H1 (cell line): ENCODE measurements at regions not wholly inside any gene's neighbourhood (a gene's known extent, or its start where the extent isn't known, plus 50 kb on each side); places are given as distances from the start of the nearest gene placed in this dataset.
"Not testable (repeated sequence)": the region's sequence is repeated elsewhere in the genome, so short reads cannot be mapped to it uniquely, and the experiment has no call there.

Experiments used
- CTCF ChIA-PET: fragments of 300-600 bp; sonication (Branson Sonifier 250); formaldehyde crosslinking; loops from one replicate; lab custom pipeline; 2021; ENCODE audit not compliant: partially characterized antibody; lab: Charles Lee
- POLR2A ChIA-PET: fragments of 300-600 bp; sonication (Branson Sonifier 250); formaldehyde crosslinking; loops from one replicate; lab custom pipeline; 2021; ENCODE audit warnings: inconsistent platforms; ENCODE audit not compliant: partially characterized antibody; lab: Charles Lee
- DNase-seq, 2 experiments: peaks; one replicate each; pipeline versions ENCODE4 v3.0.0 to v3.0.0-alpha.2; 2010 to 2022; ENCODE audit warnings: low spot score in 2 of 2, low read depth in 1 of 2, mixed read lengths in 1 of 2
- FAIRE-seq: peaks from 2 replicates; lab custom pipeline; 2011; peaks lifted over from hg19 to GRCh38; lab: Jason Lieb, UNC
- H2AFZ ChIP-seq: 2 replicates; pipeline ENCODE4 v1.8.1; 2012; ENCODE audit warnings: low read length, inconsistent platforms
- H2AK5ac ChIP-seq: 2 replicates; pipeline ENCODE4 v1.6.1; 2013; ENCODE audit warnings: low read depth, low read length
- H2BK120ac ChIP-seq: replicated peaks from 2 replicates; pipeline ENCODE3; 2013; ENCODE audit warnings: low read depth, low read length, inconsistent platforms
- H2BK12ac ChIP-seq: 2 replicates; pipeline ENCODE4 v1.6.1; 2013; ENCODE audit warnings: low read depth, low read length
- H2BK15ac ChIP-seq: 2 replicates; pipeline ENCODE4 v1.6.1; 2013; ENCODE audit warnings: low read length
- H2BK20ac ChIP-seq: 2 replicates; pipeline ENCODE4 v1.6.1; 2013; ENCODE audit warnings: low read length
- H2BK5ac ChIP-seq: 2 replicates; pipeline ENCODE4 v1.6.1; 2013; ENCODE audit warnings: low read depth, low read length
- H3K14ac ChIP-seq: 2 replicates; pipeline ENCODE4 v1.6.1; 2013; ENCODE audit warnings: inconsistent platforms; ENCODE audit not compliant: insufficient read length
- H3K18ac ChIP-seq: 2 replicates; pipeline ENCODE4 v1.6.1; 2013; ENCODE audit warnings: low read length; ENCODE audit errors: extremely low read depth
- H3K23ac ChIP-seq: 2 replicates; pipeline ENCODE4 v1.6.1; 2013; ENCODE audit warnings: inconsistent platforms; ENCODE audit not compliant: insufficient read length
- H3K23me2 ChIP-seq: 2 replicates; pipeline ENCODE4 v1.6.1; 2013; ENCODE audit warnings: low read depth, low read length
- H3K27ac ChIP-seq: 2 replicates; pipeline ENCODE4 v1.6.1; 2011; ENCODE audit warnings: low read depth, low read length, inconsistent platforms
- H3K27me3 ChIP-seq, 4 experiments: replicated peaks in 1 of 4; 1 replicate in 1 of 4; 2 replicates in 3 of 4; pipeline versions ENCODE4 v1.6.1 to v1.8.1; 2011 to 2013; ENCODE audit warnings: low read length in 3 of 4, mild to moderate bottlenecking in 3 of 4, inconsistent platforms in 2 of 4, mixed read lengths in 2 of 4, moderate library complexity in 1 of 4; ENCODE audit not compliant: control insufficient read depth in 3 of 4, insufficient read depth in 3 of 4; ENCODE audit errors: extremely low read depth in 1 of 4
- H3K36me3 ChIP-seq, 4 experiments: 2 replicates each; pipeline versions ENCODE4 v1.6.1 to v1.8.1; 2011 to 2013; ENCODE audit warnings: mild to moderate bottlenecking in 4 of 4, low read length in 3 of 4, moderate library complexity in 2 of 4, control low read depth in 1 of 4, inconsistent platforms in 1 of 4; ENCODE audit not compliant: insufficient read depth in 4 of 4, control insufficient read depth in 2 of 4
- H3K4ac ChIP-seq: replicated peaks from 2 replicates; pipeline ENCODE3; 2013; ENCODE audit warnings: low read length, low read depth, mixed read lengths, inconsistent platforms; ENCODE audit not compliant: insufficient read length
- H3K4me1 ChIP-seq, 4 experiments: replicated peaks in 1 of 4; 1 replicate in 1 of 4; 2 replicates in 3 of 4; pipeline versions ENCODE4 v1.6.1 to v1.8.1; 2011 to 2013; ENCODE audit warnings: low read length in 3 of 4, inconsistent platforms in 2 of 4, mixed read lengths in 1 of 4; ENCODE audit not compliant: insufficient read depth in 4 of 4, control insufficient read depth in 3 of 4
- H3K4me2 ChIP-seq, 2 experiments: 2 replicates each; pipeline versions ENCODE4 v1.6.1 to v1.8.1; 2011 to 2013; ENCODE audit warnings: low read depth in 2 of 2, low read length in 2 of 2, control low read depth in 1 of 2, inconsistent platforms in 1 of 2, mild to moderate bottlenecking in 1 of 2; ENCODE audit not compliant: insufficient read depth in 1 of 2
- H3K4me3 ChIP-seq, 4 experiments: fragments of 200-600, 300-600 bp in 1 of 4; sonication (generic), shearing (Covaris generic), sonication (Bioruptor Twin) in 1 of 4; 2 replicates each; pipeline versions ENCODE4 v1.5.1 to v1.8.1; 2011 to 2016; ENCODE audit warnings: low read length in 4 of 4, low read depth in 3 of 4, control low read depth in 2 of 4, inconsistent platforms in 2 of 4, mild to moderate bottlenecking in 2 of 4, mixed read lengths in 1 of 4, moderate library complexity in 1 of 4; ENCODE audit not compliant: insufficient read depth in 2 of 4; ENCODE audit errors: extremely low read depth in 1 of 4
- H3K56ac ChIP-seq: replicated peaks from 2 replicates; pipeline ENCODE3; 2013; ENCODE audit warnings: low read depth, mild to moderate bottlenecking, mixed read lengths, low read length, inconsistent platforms; ENCODE audit not compliant: insufficient read length
- H3K79me1 ChIP-seq: 2 replicates; pipeline ENCODE4 v1.6.1; 2013; ENCODE audit warnings: low read depth, low read length, control low read depth
- H3K79me2 ChIP-seq, 2 experiments: 2 replicates each; pipeline versions ENCODE4 v1.6.1 to v1.8.1; 2012 to 2013; ENCODE audit warnings: low read length in 2 of 2, mild to moderate bottlenecking in 2 of 2, inconsistent platforms in 1 of 2; ENCODE audit not compliant: insufficient read depth in 2 of 2, control insufficient read depth in 1 of 2
- H3K9ac ChIP-seq, 4 experiments: replicated peaks in 1 of 4; 1 replicate in 1 of 4; 2 replicates in 3 of 4; pipeline versions ENCODE4 v1.6.1 to v1.8.1; 2011 to 2013; ENCODE audit warnings: low read depth in 3 of 4, low read length in 3 of 4, control low read depth in 2 of 4, mild to moderate bottlenecking in 2 of 4, moderate library complexity in 2 of 4, inconsistent platforms in 1 of 4; ENCODE audit errors: extremely low read depth in 1 of 4
- H3K9me3 ChIP-seq, 2 experiments: 2 replicates each; pipeline versions ENCODE4 v1.6.1 to v1.8.1; 2012 to 2013; ENCODE audit warnings: mild to moderate bottlenecking in 2 of 2, moderate library complexity in 2 of 2, control low read depth in 1 of 2, inconsistent platforms in 1 of 2, low read depth in 1 of 2, low read length in 1 of 2, mixed read lengths in 1 of 2; ENCODE audit not compliant: insufficient read depth in 2 of 2
- H4K20me1 ChIP-seq, 2 experiments: replicated peaks in 1 of 2; 2 replicates each; pipeline versions ENCODE3 to v1.8.1; 2011 to 2013; ENCODE audit warnings: inconsistent platforms in 2 of 2, low read length in 2 of 2, mild to moderate bottlenecking in 1 of 2; ENCODE audit not compliant: insufficient read depth in 2 of 2, control insufficient read depth in 1 of 2
- H4K5ac ChIP-seq: 2 replicates; pipeline ENCODE4 v1.6.1; 2013; ENCODE audit warnings: low read length, low read depth, mixed read lengths, inconsistent platforms; ENCODE audit not compliant: insufficient read length
- H4K8ac ChIP-seq: 2 replicates; pipeline ENCODE4 v1.8.0; 2013; ENCODE audit warnings: mild to moderate bottlenecking, moderate library complexity, low read length, inconsistent platforms; ENCODE audit not compliant: insufficient read depth; ENCODE audit errors: extremely low read depth
- H4K91ac ChIP-seq: replicated peaks from 2 replicates; pipeline ENCODE3; 2013; ENCODE audit warnings: low read length, mixed read lengths, inconsistent platforms; ENCODE audit not compliant: insufficient read length
- CEBPB ChIP-seq: IDR thresholded peaks from 2 replicates; pipeline ENCODE4 v1.6.1; 2012; ENCODE audit warnings: low read depth, low read length
- CTCF ChIP-seq, 3 experiments: IDR thresholded peaks; 1 replicate in 2 of 3; 2 replicates in 1 of 3; pipeline versions ENCODE4 v1.5.1 to v1.6.1; 2011; ENCODE audit warnings: low read length in 3 of 3, mild to moderate bottlenecking in 3 of 3, inconsistent platforms in 2 of 3, low read depth in 1 of 3, moderate library complexity in 1 of 3; ENCODE audit not compliant: insufficient read depth in 1 of 3; ENCODE audit errors: control extremely low read depth in 1 of 3
- E2F6 ChIP-seq: IDR thresholded peaks from 2 replicates; pipeline ENCODE4 v1.6.1; 2012; ENCODE audit warnings: inconsistent platforms
- PHF8 ChIP-seq: fragments of 200-600 bp; sonication (generic); conservative IDR thresholded peaks from 2 replicates; pipeline ENCODE4 v1.7.1; 2012; ENCODE audit warnings: low read depth, mild to moderate bottlenecking, inconsistent platforms, low read length, moderate library complexity
- SAP30 ChIP-seq: fragments of 300-600 bp; sonication (generic); IDR thresholded peaks from 2 replicates; pipeline ENCODE4 v1.7.1; 2012; ENCODE audit warnings: low read length, moderate library complexity, mild to moderate bottlenecking, inconsistent platforms; ENCODE audit not compliant: insufficient read depth, insufficient replicate concordance
- TBP ChIP-seq: IDR thresholded peaks from 2 replicates; pipeline ENCODE4 v1.6.1; 2011; ENCODE audit warnings: low read depth, low read length, improper control_type of control experiment
- WGBS, 2 experiments: shearing (Covaris generic) in 1 of 2; methylation state at CpG; one replicate each; pipeline versions ENCODE4 v1.1.6 to v1.1.7; 2013 to 2015; ENCODE audit warnings: low lambda C conversion rate in 2 of 2, mixed read lengths in 2 of 2, inconsistent platforms in 1 of 2, low coverage in 1 of 2, missing lambda C conversion rate in 1 of 2; ENCODE audit not compliant: insufficient replicate concordance in 2 of 2, insufficient coverage in 1 of 2, insufficient read length in 1 of 2; ENCODE audit errors: extremely low coverage in 1 of 2, missing lambda C conversion rate in 1 of 2; 5-methylcytosine and 5-hydroxymethylcytosine counted together

- TF ChIP-seq TBP (no peak), CEBPB (no peak), PHF8 (no peak), SAP30 (no peak), E2F6 (no peak), CTCF (IDR thresholded peaks at IDR 0.05; ENCODE audit: control extremely low read depth in 1 of 3, insufficient read depth in 1 of 3, low read depth in 1 of 3, low read length in 3 of 3) (no peak)
Observed at GRCh38 chr1:119210296-119210649, 69.8 kb upstream of the WARS2 start (continued).

- H3K56ac ChIP-seq, FAIRE-seq, H4K8ac ChIP-seq, H2BK120ac ChIP-seq, H4K91ac ChIP-seq, H3K4me3 ChIP-seq, H3K9me3 ChIP-seq, H3K79me1 ChIP-seq, POLR2A ChIA-PET, H3K9ac ChIP-seq, H4K20me1 ChIP-seq, H2BK5ac ChIP-seq, H3K23ac ChIP-seq, H2BK20ac ChIP-seq, H3K4ac ChIP-seq, H2AK5ac ChIP-seq, H3K36me3 ChIP-seq, H2BK12ac ChIP-seq, H4K5ac ChIP-seq, H3K23me2 ChIP-seq, DNase-seq, CTCF ChIA-PET, H3K18ac ChIP-seq, H3K27ac ChIP-seq, H3K27me3 ChIP-seq, H2BK15ac ChIP-seq, H2AFZ ChIP-seq, H3K4me2 ChIP-seq, H3K4me1 ChIP-seq, H3K79me2 ChIP-seq, H3K14ac ChIP-seq: not testable (repeated sequence)
- WGBS, 2 experiments = 100% methylated on average over 1 of the region's 1 CpG; no CpG with 5 or more reads in 1 of the 2 experiments
Observed at GRCh38 chr1:119213213-119213612, 72.8 kb upstream of the WARS2 start.
